GM18511 (cell line): ENCODE measurements at regions not wholly inside any gene's neighbourhood (a gene's known extent, or its start where the extent isn't known, plus 50 kb on each side); places are given as distances from the start of the nearest gene placed in this dataset.
"Not testable (repeated sequence)": the region's sequence is repeated elsewhere in the genome, so short reads cannot be mapped to it uniquely, and the experiment has no call there.

Source experiments
- ATAC-seq: cut with Tn5 transposase; IDR thresholded peaks from one replicate; pipeline ENCODE4 v1.9.1; 2021; ENCODE audit warnings: mild to moderate bottlenecking, moderate library complexity; ENCODE audit not compliant: unreplicated experiment

GRCh38 chr14:37889087-37889486 lies 293.7 kb downstream of the TTC6 start:
- no peak for ATAC-seq

GRCh38 chr14:37890095-37890494 lies 294.7 kb downstream of the TTC6 start:
- ATAC-seq: no peak

GRCh38 chr14:37891500-37891899 lies 296.1 kb downstream of the TTC6 start:
- not testable (repeated sequence) for ATAC-seq

- no peak for ATAC-seq
Measured at GRCh38 chr14:37894463-37894862, 299.0 kb downstream of the TTC6 start.

- no peak for ATAC-seq
Measured at GRCh38 chr14:37899365-37899764, 303.9 kb downstream of the TTC6 start.

GRCh38 chr14:37900561-37900960 lies 305.1 kb downstream of the TTC6 start:
- ATAC-seq: no peak

GRCh38 chr14:37901978-37902377 lies 305.7 kb upstream of the SSTR1 start:
- no peak for ATAC-seq

GRCh38 chr14:37903343-37904191 lies 304.1 kb upstream of the SSTR1 start:
- peak; percentile 64 for ATAC-seq

- ATAC-seq: no peak
Measured at GRCh38 chr14:37924622-37925021, 283.1 kb upstream of the SSTR1 start.

- ATAC-seq: no peak
Measured at GRCh38 chr14:37932008-37932407, 275.7 kb upstream of the SSTR1 start.

GRCh38 chr14:37932481-37932880 lies 275.2 kb upstream of the SSTR1 start:
- no peak for ATAC-seq

- ATAC-seq: no peak
Measured at GRCh38 chr14:37936971-37937370, 270.7 kb upstream of the SSTR1 start.

- ATAC-seq: no peak
Measured at GRCh38 chr14:37939442-37940028, 268.2 kb upstream of the SSTR1 start.

GRCh38 chr14:37945959-37946358 lies 261.7 kb upstream of the SSTR1 start:
- no peak for ATAC-seq

GRCh38 chr14:37946819-37947218 lies 260.9 kb upstream of the SSTR1 start:
- ATAC-seq: no peak

- ATAC-seq: no peak
Measured at GRCh38 chr14:37948266-37948665, 259.4 kb upstream of the SSTR1 start.

GRCh38 chr14:37968664-37969240 lies 239.0 kb upstream of the SSTR1 start:
- no peak for ATAC-seq

GRCh38 chr14:37969511-37969979 lies 238.2 kb upstream of the SSTR1 start:
- ATAC-seq: no peak

GRCh38 chr14:37970696-37971095 lies 237.0 kb upstream of the SSTR1 start:
- no peak for ATAC-seq

- ATAC-seq: no peak
Measured at GRCh38 chr14:37972941-37973887, 234.5 kb upstream of the SSTR1 start.

GRCh38 chr14:37974421-37974820 lies 233.3 kb upstream of the SSTR1 start:
- ATAC-seq: no peak
